ENCODE measurements at regions not wholly inside any gene's neighbourhood (a gene's known extent, or its start where the extent isn't known, plus 50 kb on each side); places are given as distances from the start of the nearest gene placed in this dataset.

GRCh38 chr3:124592658-124593441 lies 137.4 kb upstream of the UMPS start:
- ATAC-seq (peak; percentile 85), DNase-seq (ENCODE audit: low spot score) (no peak), FAIRE-seq (peak; percentile 60)
- H3K79me2 ChIP-seq (ENCODE audit: insufficient read depth, low read length): peaks cover 22% of the 10 kb centered on the region
- in situ Hi-C loops (cut with HindIII; ENCODE audit: extremely low pct_ligation_motif_present, low pct_unique_long_range_greater_than_20kb): no loop called here
- no TSS peak for BruUV-seq (replicated peaks)
- no peak overlapping the region for H3K9ac ChIP-seq (ENCODE audit: insufficient read depth, low read depth, low read length)
- H3K4me3 ChIP-seq (replicated peaks in 1 of 3; ENCODE audit: insufficient read depth in 1 of 3, low read depth in 2 of 3, low read length in 3 of 3): no peak overlapping the region
- H3K27me3 ChIP-seq (ENCODE audit: control insufficient read depth in 1 of 2, insufficient read depth in 2 of 2, low read length in 2 of 2): no peaks in the 10 kb centered on the region
- CTCF ChIA-PET (ENCODE audit: low intra/inter-chr PET ratio, low total read pairs): no interaction called here
- H3K36me3 ChIP-seq (replicated peaks in 1 of 2; ENCODE audit: control insufficient read depth in 1 of 2, insufficient read depth in 2 of 2, low read length in 2 of 2): no peaks in the 10 kb centered on the region
- intact Hi-C loops (cut with micrococcal nuclease; ENCODE audit: unreplicated experiment): no loop called here
- H3K9me3 ChIP-seq (ENCODE audit: low read length): no peaks in the 10 kb centered on the region
- no peak overlapping the region for H3K27ac ChIP-seq (ENCODE audit: extremely low read length, insufficient read depth, low read length)
- 46% methylated on average over 3 of the region's 3 CpGs for WGBS (ENCODE audit: low lambda C conversion rate)
- no peaks in the 10 kb centered on the region for H4K20me1 ChIP-seq (ENCODE audit: insufficient read depth, low read length)
- H3K4me2 ChIP-seq (ENCODE audit: low read depth, low read length): peak overlapping the region; percentile 28
- H2AFZ ChIP-seq (ENCODE audit: low read length): no peak overlapping the region
- H3K4me1 ChIP-seq (ENCODE audit: insufficient read depth, low read length): peaks cover 44% of the 10 kb centered on the region
- POLR2A ChIA-PET: no interaction called here
- TF ChIP-seq ZNF567 (CRISPR knock-in tag; IDR thresholded peaks at IDR 0.05; ENCODE audit: borderline replicate concordance): no peak
- TF ChIP-seq ZNF773 (CRISPR knock-in tag; IDR thresholded peaks at IDR 0.05; ENCODE audit: borderline replicate concordance): no peak
- peak; percentile 75; the same call in 1 of the 2 replicates for TF ChIP-seq ZBTB34 (CRISPR knock-in tag; IDR thresholded peaks at IDR 0.05)
- 0 out of 2 replicates have a peak, but pooled peaks have one; percentile 1 for TF ChIP-seq ZBTB7B (CRISPR knock-in tag; IDR thresholded peaks at IDR 0.05)
- TF ChIP-seq RXRB (CRISPR knock-in tag; IDR thresholded peaks at IDR 0.05; ENCODE audit: borderline replicate concordance): 0 out of 2 replicates have a peak, but pooled peaks have one; percentile 11
- 0 out of 2 replicates have a peak, but pooled peaks have one; percentile 13 for TF ChIP-seq PATZ1 (CRISPR knock-in tag; IDR thresholded peaks at IDR 0.05)
- TF ChIP-seq RCOR2 (CRISPR knock-in tag; IDR thresholded peaks at IDR 0.05): 0 out of 2 replicates have a peak, but pooled peaks have one; percentile 28
- TF ChIP-seq ELF4 (CRISPR knock-in tag; IDR thresholded peaks at IDR 0.05; ENCODE audit: borderline replicate concordance): no peak
- peak; percentile 45; the same call in 1 of the 2 replicates for TF ChIP-seq ZBTB37 (CRISPR knock-in tag; IDR thresholded peaks at IDR 0.05)
- no peak for TF ChIP-seq RBFOX2 (IDR thresholded peaks at IDR 0.05; ENCODE audit: low read depth, low read length)
- TF ChIP-seq SOX13 (IDR thresholded peaks at IDR 0.05): no peak
- TF ChIP-seq SOX13 (CRISPR knock-in tag; conservative IDR thresholded peaks at IDR 0.05 in 1 of 2, IDR thresholded peaks at IDR 0.05 in 1 of 2): peak in 1 of 2 experiments; percentile 18; a peak in 1 of 4 replicates
- TF ChIP-seq GATAD2A (CRISPR knock-in tag; IDR thresholded peaks at IDR 0.05): peak; percentile 42; the same call in 1 of the 2 replicates
- TF ChIP-seq ARID5B (CRISPR knock-in tag; IDR thresholded peaks at IDR 0.05): peak; percentile 63
- TF ChIP-seq RARA (CRISPR knock-in tag; IDR thresholded peaks at IDR 0.05): peak; percentile 54
- TF ChIP-seq BCL6 (CRISPR knock-in tag; IDR thresholded peaks at IDR 0.05): peak; percentile 96

Data from HepG2 (cell line).